PC-9 (cell line): ENCODE measurements at regions not wholly inside any gene's neighbourhood (a gene's known extent, or its start where the extent isn't known, plus 50 kb on each side); places are given as distances from the start of the nearest gene placed in this dataset.

ENCODE experiments used
- CTCF ChIP-seq: fragments of 200-600 bp; sonication (generic); conservative IDR thresholded peaks from 2 replicates; pipeline ENCODE4 v1.6.1; 2017; ENCODE audit warnings: mixed run types, antibody characterized with exemption, mild to moderate bottlenecking, moderate library complexity
- EZH2 ChIP-seq: fragments of 200-600 bp; sonication (generic); IDR thresholded peaks from 2 replicates; pipeline ENCODE4 v1.8.0; 2017; ENCODE audit warnings: antibody characterized with exemption, low read depth

GRCh38 chr6:149152521-149152920 lies 165.0 kb upstream of the TAB2 start:
- TF ChIP-seq EZH2 (no peak), CTCF (no peak)
